ENCODE measurements at regions not wholly inside any gene's neighbourhood (a gene's known extent, or its start where the extent isn't known, plus 50 kb on each side); places are given as distances from the start of the nearest gene placed in this dataset.

DNA sequence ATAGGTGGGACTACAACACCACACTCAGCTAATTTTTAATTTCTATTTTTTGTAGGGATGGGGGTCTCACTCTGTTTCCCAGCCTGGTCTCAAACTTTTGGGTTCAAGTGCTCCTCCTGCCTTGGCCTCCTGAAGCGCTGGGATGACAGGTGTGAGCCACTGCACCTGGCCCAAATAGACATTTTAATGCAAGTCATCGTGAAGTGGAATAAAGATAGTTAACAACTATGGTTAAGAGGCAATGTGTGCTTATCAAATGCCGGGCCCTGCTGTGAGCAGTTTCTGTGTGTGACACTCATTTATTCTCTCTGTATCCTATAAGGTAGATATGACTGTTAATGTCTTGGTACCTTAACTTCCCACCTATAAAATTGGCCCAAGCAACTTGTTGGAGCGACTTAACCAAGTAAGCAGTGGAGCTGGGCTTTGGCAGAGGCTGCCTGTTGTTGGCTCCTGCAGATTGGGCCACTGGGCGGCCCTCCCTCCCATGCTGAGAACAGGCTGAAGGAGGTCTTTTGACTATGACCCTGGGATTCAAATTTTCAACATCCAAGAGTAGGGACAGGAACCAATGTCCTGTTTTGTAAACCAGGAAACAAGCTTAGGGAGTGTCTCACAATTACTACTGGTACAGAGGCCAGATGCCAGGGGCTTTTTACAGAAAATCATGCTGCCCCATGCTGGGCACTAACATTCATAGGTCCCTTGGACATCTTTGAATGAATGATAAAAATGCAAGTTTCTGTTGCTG is 450.7 kb downstream of the TSHZ3 start:
- Histone ChIP-seq H3K9me3 (ENCODE audit: control insufficient read depth, insufficient read depth, low read depth, low read length) (no peaks in the 10 kb centered on the region), H2AFZ (ENCODE audit: low read length) (no peak overlapping the region), H3K27ac (ENCODE audit: insufficient read depth, low read length) (no peak overlapping the region), H3K4me3 (replicated peaks in 1 of 4; ENCODE audit: control extremely low read depth in 1 of 4, insufficient read depth in 1 of 4, low read depth in 3 of 4, low read length in 4 of 4) (no peak overlapping the region), H3K36me3 (ENCODE audit: control insufficient read depth, insufficient read depth, low read length) (no peaks in the 10 kb centered on the region), H3K79me2 (ENCODE audit: control insufficient read depth, insufficient read depth, low read length) (no peaks in the 10 kb centered on the region), H4K20me1 (ENCODE audit: control insufficient read depth, extremely low read depth, insufficient read depth, low read length) (no peaks in the 10 kb centered on the region), H3K9ac (ENCODE audit: insufficient read depth, low read length) (no peak overlapping the region), H3K4me1 (ENCODE audit: control insufficient read depth, extremely low read depth, insufficient read depth, low read length) (no peaks in the 10 kb centered on the region), H3K4me2 (ENCODE audit: extremely low read depth, insufficient read depth, low read length) (no peak overlapping the region), H3K27me3 (ENCODE audit: control insufficient read depth, insufficient read depth, low read length) (no peaks in the 10 kb centered on the region)
- TF ChIP-seq EZH2 (IDR thresholded peaks at IDR 0.05; ENCODE audit: low read length, missing control alignments) = no peak
- TF ChIP-seq, protein P1, sequence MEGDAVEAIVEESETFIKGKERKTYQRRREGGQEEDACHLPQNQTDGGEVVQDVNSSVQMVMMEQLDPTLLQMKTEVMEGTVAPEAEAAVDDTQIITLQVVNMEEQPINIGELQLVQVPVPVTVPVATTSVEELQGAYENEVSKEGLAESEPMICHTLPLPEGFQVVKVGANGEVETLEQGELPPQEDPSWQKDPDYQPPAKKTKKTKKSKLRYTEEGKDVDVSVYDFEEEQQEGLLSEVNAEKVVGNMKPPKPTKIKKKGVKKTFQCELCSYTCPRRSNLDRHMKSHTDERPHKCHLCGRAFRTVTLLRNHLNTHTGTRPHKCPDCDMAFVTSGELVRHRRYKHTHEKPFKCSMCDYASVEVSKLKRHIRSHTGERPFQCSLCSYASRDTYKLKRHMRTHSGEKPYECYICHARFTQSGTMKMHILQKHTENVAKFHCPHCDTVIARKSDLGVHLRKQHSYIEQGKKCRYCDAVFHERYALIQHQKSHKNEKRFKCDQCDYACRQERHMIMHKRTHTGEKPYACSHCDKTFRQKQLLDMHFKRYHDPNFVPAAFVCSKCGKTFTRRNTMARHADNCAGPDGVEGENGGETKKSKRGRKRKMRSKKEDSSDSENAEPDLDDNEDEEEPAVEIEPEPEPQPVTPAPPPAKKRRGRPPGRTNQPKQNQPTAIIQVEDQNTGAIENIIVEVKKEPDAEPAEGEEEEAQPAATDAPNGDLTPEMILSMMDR (conservative IDR thresholded peaks at IDR 0.05 in 1 of 2, IDR thresholded peaks at IDR 0.05 in 1 of 2; ENCODE audit: low read depth in 1 of 2, low read length in 2 of 2) = no peak
- DNase-seq (ENCODE audit: low read depth in 2 of 2) = no peak

DNA sequence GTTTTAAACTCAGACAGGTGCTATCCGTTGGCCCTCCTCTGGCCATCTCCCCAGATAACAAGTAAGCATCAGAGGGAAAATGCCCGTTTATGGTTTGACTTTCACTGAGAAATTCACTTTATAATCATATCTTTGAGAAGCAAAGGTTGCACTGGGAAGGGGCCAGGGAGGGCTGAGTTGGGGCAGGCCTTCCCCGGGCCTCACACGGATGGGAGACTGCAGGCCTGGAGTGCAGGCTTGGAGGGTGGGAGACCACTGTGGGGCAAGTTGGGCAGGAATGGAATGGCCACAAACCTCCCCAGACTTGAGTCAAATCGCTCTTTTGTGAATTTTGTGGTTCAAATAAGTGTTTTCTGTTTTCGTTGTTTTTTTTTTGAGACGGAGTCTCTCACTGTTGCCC is 451.7 kb downstream of the TSHZ3 start:
- Histone ChIP-seq H4K20me1 (ENCODE audit: control insufficient read depth, extremely low read depth, insufficient read depth, low read length) (no peaks in the 10 kb centered on the region), H2AFZ (ENCODE audit: low read length) (no peak overlapping the region), H3K27ac (ENCODE audit: insufficient read depth, low read length) (no peak overlapping the region), H3K9me3 (ENCODE audit: control insufficient read depth, insufficient read depth, low read depth, low read length) (no peaks in the 10 kb centered on the region), H3K4me1 (ENCODE audit: control insufficient read depth, extremely low read depth, insufficient read depth, low read length) (no peaks in the 10 kb centered on the region), H3K79me2 (ENCODE audit: control insufficient read depth, insufficient read depth, low read length) (no peaks in the 10 kb centered on the region), H3K9ac (ENCODE audit: insufficient read depth, low read length) (no peak overlapping the region), H3K4me2 (ENCODE audit: extremely low read depth, insufficient read depth, low read length) (no peak overlapping the region), H3K27me3 (ENCODE audit: control insufficient read depth, insufficient read depth, low read length) (no peaks in the 10 kb centered on the region), H3K36me3 (ENCODE audit: control insufficient read depth, insufficient read depth, low read length) (no peaks in the 10 kb centered on the region), H3K4me3 (replicated peaks in 1 of 4; ENCODE audit: control extremely low read depth in 1 of 4, insufficient read depth in 1 of 4, low read depth in 3 of 4, low read length in 4 of 4) (no peak overlapping the region)
- no peak for DNase-seq (ENCODE audit: low read depth in 2 of 2)
- TF ChIP-seq, protein P1 (conservative IDR thresholded peaks at IDR 0.05 in 1 of 2, IDR thresholded peaks at IDR 0.05 in 1 of 2; ENCODE audit: low read depth in 1 of 2, low read length in 2 of 2) = no peak
- no peak for TF ChIP-seq EZH2 (IDR thresholded peaks at IDR 0.05; ENCODE audit: low read length, missing control alignments)

DNA sequence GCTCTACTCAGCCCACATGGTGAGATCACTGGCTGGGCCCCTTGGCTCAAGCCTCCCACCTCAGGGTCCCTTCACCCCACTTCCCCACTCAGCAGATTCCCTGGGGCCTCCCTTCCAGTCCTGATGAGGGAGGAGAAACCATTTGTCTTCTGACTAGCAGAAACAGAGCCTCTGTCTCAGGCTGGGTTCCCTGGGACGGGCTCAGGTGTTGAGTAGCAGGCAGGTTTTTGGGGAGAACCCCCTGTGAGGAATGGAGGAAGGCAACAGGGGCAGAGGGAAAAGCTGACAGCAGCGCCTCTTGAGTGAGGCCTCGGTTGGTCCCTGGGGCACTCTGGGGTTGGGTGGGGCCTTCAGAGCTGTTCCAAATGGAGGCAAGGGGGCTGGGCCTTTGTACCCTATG is 452.2 kb downstream of the TSHZ3 start:
- H3K79me2 ChIP-seq (ENCODE audit: control insufficient read depth, insufficient read depth, low read length) = no peaks in the 10 kb centered on the region

More for the DNA sequence above, 452.2 kb downstream of the TSHZ3 start:
- Histone ChIP-seq H4K20me1 (ENCODE audit: control insufficient read depth, extremely low read depth, insufficient read depth, low read length) (no peaks in the 10 kb centered on the region), H3K36me3 (ENCODE audit: control insufficient read depth, insufficient read depth, low read length) (no peaks in the 10 kb centered on the region), H3K27me3 (ENCODE audit: control insufficient read depth, insufficient read depth, low read length) (no peaks in the 10 kb centered on the region), H3K27ac (ENCODE audit: insufficient read depth, low read length) (no peak overlapping the region), H3K9me3 (ENCODE audit: control insufficient read depth, insufficient read depth, low read depth, low read length) (no peaks in the 10 kb centered on the region), H3K4me2 (ENCODE audit: extremely low read depth, insufficient read depth, low read length) (no peak overlapping the region), H2AFZ (ENCODE audit: low read length) (no peak overlapping the region), H3K9ac (ENCODE audit: insufficient read depth, low read length) (no peak overlapping the region), H3K4me1 (ENCODE audit: control insufficient read depth, extremely low read depth, insufficient read depth, low read length) (no peaks in the 10 kb centered on the region), H3K4me3 (replicated peaks in 1 of 4; ENCODE audit: control extremely low read depth in 1 of 4, insufficient read depth in 1 of 4, low read depth in 3 of 4, low read length in 4 of 4) (no peak overlapping the region)
- no peak for TF ChIP-seq EZH2 (IDR thresholded peaks at IDR 0.05; ENCODE audit: low read length, missing control alignments)
- TF ChIP-seq, protein P1 (conservative IDR thresholded peaks at IDR 0.05 in 1 of 2, IDR thresholded peaks at IDR 0.05 in 1 of 2; ENCODE audit: low read depth in 1 of 2, low read length in 2 of 2) = no peak
- no peak for DNase-seq (ENCODE audit: low read depth in 2 of 2)

All from fibroblast of lung (primary cell).